ENCODE measurements at regions not wholly inside any gene's neighbourhood (a gene's known extent, or its start where the extent isn't known, plus 50 kb on each side); places are given as distances from the start of the nearest gene placed in this dataset.
"Not testable (repeated sequence)": the region's sequence is repeated elsewhere in the genome, so short reads cannot be mapped to it uniquely, and the experiment has no call there.

- H3K9ac ChIP-seq (ENCODE audit: low read length); H3K27ac ChIP-seq (ENCODE audit: low read depth, low read length); H3K4me3 ChIP-seq (ENCODE audit: low read depth, low read length); H3K9me3 ChIP-seq (ENCODE audit: control insufficient read depth, insufficient read depth, low read depth, low read length); H3K36me3 ChIP-seq (ENCODE audit: control insufficient read depth, insufficient read depth, low read length); H3K4me1 ChIP-seq (ENCODE audit: control insufficient read depth, insufficient read depth, low read length); H3K27me3 ChIP-seq (ENCODE audit: control insufficient read depth, insufficient read depth, low read length): not testable (repeated sequence)
These were observed 245.0 kb downstream of the MAT2B start for GRCh38 chr5:163750415-163750814.

- Histone ChIP-seq H3K9ac (ENCODE audit: low read length) (no peak overlapping the region), H3K4me3 (ENCODE audit: low read depth, low read length) (no peak overlapping the region), H3K4me1 (ENCODE audit: control insufficient read depth, insufficient read depth, low read length) (no peaks in the 10 kb centered on the region), H3K9me3 (ENCODE audit: control insufficient read depth, insufficient read depth, low read depth, low read length) (no peaks in the 10 kb centered on the region), H3K36me3 (ENCODE audit: control insufficient read depth, insufficient read depth, low read length) (no peaks in the 10 kb centered on the region), H3K27me3 (ENCODE audit: control insufficient read depth, insufficient read depth, low read length) (no peaks in the 10 kb centered on the region), H3K27ac (ENCODE audit: low read depth, low read length) (no peak overlapping the region)
These were observed 250.1 kb downstream of the MAT2B start for GRCh38 chr5:163755505-163755904.

GRCh38 chr5:163756170-163756569 lies 250.8 kb downstream of the MAT2B start:
- Histone ChIP-seq H3K27ac (ENCODE audit: low read depth, low read length) (no peak overlapping the region), H3K9me3 (ENCODE audit: control insufficient read depth, insufficient read depth, low read depth, low read length) (no peaks in the 10 kb centered on the region), H3K27me3 (ENCODE audit: control insufficient read depth, insufficient read depth, low read length) (no peaks in the 10 kb centered on the region), H3K4me1 (ENCODE audit: control insufficient read depth, insufficient read depth, low read length) (no peaks in the 10 kb centered on the region), H3K9ac (ENCODE audit: low read length) (no peak overlapping the region), H3K36me3 (ENCODE audit: control insufficient read depth, insufficient read depth, low read length) (no peaks in the 10 kb centered on the region), H3K4me3 (ENCODE audit: low read depth, low read length) (no peak overlapping the region)

- Histone ChIP-seq H3K4me1 (ENCODE audit: control insufficient read depth, insufficient read depth, low read length) (no peaks in the 10 kb centered on the region), H3K36me3 (ENCODE audit: control insufficient read depth, insufficient read depth, low read length) (no peaks in the 10 kb centered on the region), H3K9me3 (ENCODE audit: control insufficient read depth, insufficient read depth, low read depth, low read length) (no peaks in the 10 kb centered on the region), H3K27ac (ENCODE audit: low read depth, low read length) (no peak overlapping the region), H3K27me3 (ENCODE audit: control insufficient read depth, insufficient read depth, low read length) (no peaks in the 10 kb centered on the region), H3K9ac (ENCODE audit: low read length) (no peak overlapping the region), H3K4me3 (ENCODE audit: low read depth, low read length) (no peak overlapping the region)
These were observed 251.9 kb downstream of the MAT2B start for GRCh38 chr5:163757344-163757743.

GRCh38 chr5:163758283-163758711 lies 252.9 kb downstream of the MAT2B start:
- Histone ChIP-seq H3K9ac (ENCODE audit: low read length) (no peak overlapping the region), H3K27ac (ENCODE audit: low read depth, low read length) (no peak overlapping the region), H3K27me3 (ENCODE audit: control insufficient read depth, insufficient read depth, low read length) (no peaks in the 10 kb centered on the region), H3K9me3 (ENCODE audit: control insufficient read depth, insufficient read depth, low read depth, low read length) (no peaks in the 10 kb centered on the region), H3K36me3 (ENCODE audit: control insufficient read depth, insufficient read depth, low read length) (no peaks in the 10 kb centered on the region), H3K4me3 (ENCODE audit: low read depth, low read length) (no peak overlapping the region), H3K4me1 (ENCODE audit: control insufficient read depth, insufficient read depth, low read length) (no peaks in the 10 kb centered on the region)

GRCh38 chr5:163759000-163759704 lies 253.7 kb downstream of the MAT2B start:
- H3K27me3 ChIP-seq (ENCODE audit: control insufficient read depth, insufficient read depth, low read length): no peaks in the 10 kb centered on the region; the same call in 1 of the 2 replicates
- H3K4me1 ChIP-seq (ENCODE audit: control insufficient read depth, insufficient read depth, low read length): no peaks in the 10 kb centered on the region
- no peak overlapping the region for H3K9ac ChIP-seq (ENCODE audit: low read length)
- no peak overlapping the region for H3K4me3 ChIP-seq (ENCODE audit: low read depth, low read length)
- no peak overlapping the region for H3K27ac ChIP-seq (ENCODE audit: low read depth, low read length)
- H3K9me3 ChIP-seq (ENCODE audit: control insufficient read depth, insufficient read depth, low read depth, low read length): no peaks in the 10 kb centered on the region
- no peaks in the 10 kb centered on the region for H3K36me3 ChIP-seq (ENCODE audit: control insufficient read depth, insufficient read depth, low read length)

- H3K27ac ChIP-seq (ENCODE audit: low read depth, low read length): no peak overlapping the region
- no peaks in the 10 kb centered on the region for H3K9me3 ChIP-seq (ENCODE audit: control insufficient read depth, insufficient read depth, low read depth, low read length)
- H3K27me3 ChIP-seq (ENCODE audit: control insufficient read depth, insufficient read depth, low read length): no peaks in the 10 kb centered on the region; the same call in 1 of the 2 replicates
- no peaks in the 10 kb centered on the region for H3K36me3 ChIP-seq (ENCODE audit: control insufficient read depth, insufficient read depth, low read length)
- H3K4me1 ChIP-seq (ENCODE audit: control insufficient read depth, insufficient read depth, low read length): no peaks in the 10 kb centered on the region
- H3K9ac ChIP-seq (ENCODE audit: low read length): no peak overlapping the region
- no peak overlapping the region for H3K4me3 ChIP-seq (ENCODE audit: low read depth, low read length)
These were observed 255.1 kb downstream of the MAT2B start for GRCh38 chr5:163760498-163760897.

- no peaks in the 10 kb centered on the region for H3K4me1 ChIP-seq (ENCODE audit: control insufficient read depth, insufficient read depth, low read length)
- H3K27ac ChIP-seq (ENCODE audit: low read depth, low read length): no peak overlapping the region
- H3K9ac ChIP-seq (ENCODE audit: low read length): no peak overlapping the region
- H3K36me3 ChIP-seq (ENCODE audit: control insufficient read depth, insufficient read depth, low read length): no peaks in the 10 kb centered on the region
- no peaks in the 10 kb centered on the region; the same call in 1 of the 2 replicates for H3K27me3 ChIP-seq (ENCODE audit: control insufficient read depth, insufficient read depth, low read length)
- no peak overlapping the region for H3K4me3 ChIP-seq (ENCODE audit: low read depth, low read length)
- no peaks in the 10 kb centered on the region for H3K9me3 ChIP-seq (ENCODE audit: control insufficient read depth, insufficient read depth, low read depth, low read length)
These were observed 261.7 kb downstream of the MAT2B start for GRCh38 chr5:163766936-163767670.

GRCh38 chr5:163770625-163771024 lies 265.2 kb downstream of the MAT2B start:
- H3K27me3 ChIP-seq (ENCODE audit: control insufficient read depth, insufficient read depth, low read length): no peaks in the 10 kb centered on the region; the same call in 1 of the 2 replicates
- no peak overlapping the region for H3K4me3 ChIP-seq (ENCODE audit: low read depth, low read length)
- no peaks in the 10 kb centered on the region for H3K36me3 ChIP-seq (ENCODE audit: control insufficient read depth, insufficient read depth, low read length)
- no peak overlapping the region for H3K9ac ChIP-seq (ENCODE audit: low read length)
- H3K9me3 ChIP-seq (ENCODE audit: control insufficient read depth, insufficient read depth, low read depth, low read length): no peaks in the 10 kb centered on the region
- H3K27ac ChIP-seq (ENCODE audit: low read depth, low read length): no peak overlapping the region
- H3K4me1 ChIP-seq (ENCODE audit: control insufficient read depth, insufficient read depth, low read length): no peaks in the 10 kb centered on the region

GRCh38 chr5:163772241-163772640 lies 266.8 kb downstream of the MAT2B start:
- Histone ChIP-seq H3K36me3 (ENCODE audit: control insufficient read depth, insufficient read depth, low read length) (no peaks in the 10 kb centered on the region), H3K27ac (ENCODE audit: low read depth, low read length) (no peak overlapping the region), H3K4me3 (ENCODE audit: low read depth, low read length) (no peak overlapping the region), H3K9ac (ENCODE audit: low read length) (no peak overlapping the region), H3K9me3 (ENCODE audit: control insufficient read depth, insufficient read depth, low read depth, low read length) (no peaks in the 10 kb centered on the region), H3K27me3 (ENCODE audit: control insufficient read depth, insufficient read depth, low read length) (no peaks in the 10 kb centered on the region; the same call in 1 of the 2 replicates), H3K4me1 (ENCODE audit: control insufficient read depth, insufficient read depth, low read length) (no peaks in the 10 kb centered on the region)

- no peaks in the 10 kb centered on the region for H3K9me3 ChIP-seq (ENCODE audit: control insufficient read depth, insufficient read depth, low read depth, low read length)
- H3K27ac ChIP-seq (ENCODE audit: low read depth, low read length): no peak overlapping the region
- H3K36me3 ChIP-seq (ENCODE audit: control insufficient read depth, insufficient read depth, low read length): no peaks in the 10 kb centered on the region
- H3K9ac ChIP-seq (ENCODE audit: low read length): no peak overlapping the region
- no peak overlapping the region for H3K4me3 ChIP-seq (ENCODE audit: low read depth, low read length)
- H3K27me3 ChIP-seq (ENCODE audit: control insufficient read depth, insufficient read depth, low read length): no peaks in the 10 kb centered on the region; the same call in 1 of the 2 replicates
- no peaks in the 10 kb centered on the region for H3K4me1 ChIP-seq (ENCODE audit: control insufficient read depth, insufficient read depth, low read length)
These were observed 267.2 kb downstream of the MAT2B start for GRCh38 chr5:163772644-163773043.
